Fibroblast of lung (primary cell): ENCODE measurements at regions not wholly inside any gene's neighbourhood (a gene's known extent, or its start where the extent isn't known, plus 50 kb on each side); places are given as distances from the start of the nearest gene placed in this dataset.

Experiments used
- EZH2 ChIP-seq: IDR thresholded peaks from 2 replicates; pipeline ENCODE4 v1.5.1; 2012; ENCODE audit warnings: low read length, control low read depth, mild to moderate bottlenecking; ENCODE audit errors: missing control alignments
- TF ChIP-seq, protein P1 (sequence below), 2 donors: IDR thresholded peaks in 1 of 2; conservative IDR thresholded peaks in 1 of 2; 1 replicate in 1 of 2; 2 replicates in 1 of 2; pipeline ENCODE4 v1.5.1; 2011 to 2012; ENCODE audit warnings: low read length in 2 of 2, control low read depth in 1 of 2, inconsistent platforms in 1 of 2, low read depth in 1 of 2, mild to moderate bottlenecking in 1 of 2

DNA sequence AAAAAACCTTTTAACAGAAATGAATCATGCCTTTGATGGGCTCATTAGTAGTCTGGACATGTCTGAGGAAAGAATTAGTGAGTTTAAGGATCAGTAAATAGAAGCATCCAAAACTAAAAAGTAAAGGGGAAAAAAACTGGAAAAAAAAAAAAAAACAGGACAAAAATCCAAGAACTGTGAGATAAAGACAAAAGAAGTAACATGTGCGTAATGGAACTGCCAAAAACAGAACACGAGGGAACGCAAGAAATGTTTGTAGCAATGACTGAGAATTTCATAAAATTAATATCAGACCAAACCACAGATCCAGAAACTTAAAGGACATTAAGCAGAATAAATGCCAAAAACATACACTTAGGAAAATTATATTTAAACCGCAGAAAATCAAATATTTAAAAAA is 77.4 kb downstream of the MS4A13 start:
- TF ChIP-seq, protein P1, sequence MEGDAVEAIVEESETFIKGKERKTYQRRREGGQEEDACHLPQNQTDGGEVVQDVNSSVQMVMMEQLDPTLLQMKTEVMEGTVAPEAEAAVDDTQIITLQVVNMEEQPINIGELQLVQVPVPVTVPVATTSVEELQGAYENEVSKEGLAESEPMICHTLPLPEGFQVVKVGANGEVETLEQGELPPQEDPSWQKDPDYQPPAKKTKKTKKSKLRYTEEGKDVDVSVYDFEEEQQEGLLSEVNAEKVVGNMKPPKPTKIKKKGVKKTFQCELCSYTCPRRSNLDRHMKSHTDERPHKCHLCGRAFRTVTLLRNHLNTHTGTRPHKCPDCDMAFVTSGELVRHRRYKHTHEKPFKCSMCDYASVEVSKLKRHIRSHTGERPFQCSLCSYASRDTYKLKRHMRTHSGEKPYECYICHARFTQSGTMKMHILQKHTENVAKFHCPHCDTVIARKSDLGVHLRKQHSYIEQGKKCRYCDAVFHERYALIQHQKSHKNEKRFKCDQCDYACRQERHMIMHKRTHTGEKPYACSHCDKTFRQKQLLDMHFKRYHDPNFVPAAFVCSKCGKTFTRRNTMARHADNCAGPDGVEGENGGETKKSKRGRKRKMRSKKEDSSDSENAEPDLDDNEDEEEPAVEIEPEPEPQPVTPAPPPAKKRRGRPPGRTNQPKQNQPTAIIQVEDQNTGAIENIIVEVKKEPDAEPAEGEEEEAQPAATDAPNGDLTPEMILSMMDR (conservative IDR thresholded peaks at IDR 0.05 in 1 of 2, IDR thresholded peaks at IDR 0.05 in 1 of 2; ENCODE audit: low read depth in 1 of 2, low read length in 2 of 2), result no peak
- TF ChIP-seq EZH2, result no peak
